ENCODE measurements at regions not wholly inside any gene's neighbourhood (a gene's known extent, or its start where the extent isn't known, plus 50 kb on each side); places are given as distances from the start of the nearest gene placed in this dataset.

GRCh38 chr7:26954951-26955350 is 90.6 kb upstream of the SKAP2 start:
- Histone ChIP-seq H3K27me3 (peaks cover 0 to 54% (median 15%) of the 10 kb centered on the region in 7 donors), H3K4me1 (no peaks in the 10 kb centered on the region), H3K36me3 (no peaks in the 10 kb centered on the region), H3K27ac (no peak overlapping the region), H3K4me3 (no peak overlapping the region), H3K9me3 (no peaks in the 10 kb centered on the region)
- no peak for DNase-seq
- intact Hi-C loops (cut with DNase I), result no loop called here
- 14 to 24% methylated on average over 4 of the region's 4 CpGs for WGBS, 2 donors
- TF ChIP-seq, protein P1, sequence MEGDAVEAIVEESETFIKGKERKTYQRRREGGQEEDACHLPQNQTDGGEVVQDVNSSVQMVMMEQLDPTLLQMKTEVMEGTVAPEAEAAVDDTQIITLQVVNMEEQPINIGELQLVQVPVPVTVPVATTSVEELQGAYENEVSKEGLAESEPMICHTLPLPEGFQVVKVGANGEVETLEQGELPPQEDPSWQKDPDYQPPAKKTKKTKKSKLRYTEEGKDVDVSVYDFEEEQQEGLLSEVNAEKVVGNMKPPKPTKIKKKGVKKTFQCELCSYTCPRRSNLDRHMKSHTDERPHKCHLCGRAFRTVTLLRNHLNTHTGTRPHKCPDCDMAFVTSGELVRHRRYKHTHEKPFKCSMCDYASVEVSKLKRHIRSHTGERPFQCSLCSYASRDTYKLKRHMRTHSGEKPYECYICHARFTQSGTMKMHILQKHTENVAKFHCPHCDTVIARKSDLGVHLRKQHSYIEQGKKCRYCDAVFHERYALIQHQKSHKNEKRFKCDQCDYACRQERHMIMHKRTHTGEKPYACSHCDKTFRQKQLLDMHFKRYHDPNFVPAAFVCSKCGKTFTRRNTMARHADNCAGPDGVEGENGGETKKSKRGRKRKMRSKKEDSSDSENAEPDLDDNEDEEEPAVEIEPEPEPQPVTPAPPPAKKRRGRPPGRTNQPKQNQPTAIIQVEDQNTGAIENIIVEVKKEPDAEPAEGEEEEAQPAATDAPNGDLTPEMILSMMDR (IDR thresholded peaks at IDR 0.05), result no peak
- ATAC-seq, result no peak

- 84 to 85% methylated on average over 4 of the region's 4 CpGs for WGBS, 2 donors
- Histone ChIP-seq H3K36me3 (no peaks in the 10 kb centered on the region), H3K9me3 (no peaks in the 10 kb centered on the region), H3K27me3 (peaks cover 0 to 76% (median 33%) of the 10 kb centered on the region in 7 donors), H3K4me1 (no peaks in the 10 kb centered on the region), H3K4me3 (no peak overlapping the region), H3K27ac (no peak overlapping the region)
- intact Hi-C loops (cut with DNase I), result no loop called here
- DNase-seq (no peak), ATAC-seq (no peak)
- TF ChIP-seq, protein P1 (IDR thresholded peaks at IDR 0.05), result no peak
These were observed 87.1 kb upstream of the SKAP2 start for GRCh38 chr7:26951407-26951950.

- intact Hi-C loops (cut with DNase I), result no loop called here
- ATAC-seq (no peak), DNase-seq (no peak)
- 66 to 78% methylated on average over 2 of the region's 2 CpGs for WGBS, 2 donors
- TF ChIP-seq, protein P1 (IDR thresholded peaks at IDR 0.05), result no peak
- peaks cover 0 to 75% (median 34%) of the 10 kb centered on the region in 7 donors for H3K27me3 ChIP-seq
- H3K36me3 ChIP-seq, result no peaks in the 10 kb centered on the region
- no peak overlapping the region for H3K4me3 ChIP-seq
- no peaks in the 10 kb centered on the region for H3K9me3 ChIP-seq
- H3K27ac ChIP-seq, result no peak overlapping the region
- H3K4me1 ChIP-seq, result no peaks in the 10 kb centered on the region
These were observed 86.5 kb upstream of the SKAP2 start for GRCh38 chr7:26950889-26951288.

GRCh38 chr7:26949319-26949718 is 84.9 kb upstream of the SKAP2 start:
- Histone ChIP-seq H3K4me1 (no peaks in the 10 kb centered on the region), H3K27me3 (peaks cover 0 to 73% (median 34%) of the 10 kb centered on the region in 7 donors), H3K27ac (no peak overlapping the region), H3K36me3 (no peaks in the 10 kb centered on the region), H3K9me3 (no peaks in the 10 kb centered on the region), H3K4me3 (no peak overlapping the region)
- 13 to 15% methylated on average over 1 of the region's 1 CpG for WGBS, 2 donors
- ATAC-seq (no peak), DNase-seq (no peak)
- TF ChIP-seq, protein P1 (IDR thresholded peaks at IDR 0.05), result no peak
- intact Hi-C loops (cut with DNase I), result no loop called here
